ENCODE measurements at regions not wholly inside any gene's neighbourhood (a gene's known extent, or its start where the extent isn't known, plus 50 kb on each side); places are given as distances from the start of the nearest gene placed in this dataset.

DNA sequence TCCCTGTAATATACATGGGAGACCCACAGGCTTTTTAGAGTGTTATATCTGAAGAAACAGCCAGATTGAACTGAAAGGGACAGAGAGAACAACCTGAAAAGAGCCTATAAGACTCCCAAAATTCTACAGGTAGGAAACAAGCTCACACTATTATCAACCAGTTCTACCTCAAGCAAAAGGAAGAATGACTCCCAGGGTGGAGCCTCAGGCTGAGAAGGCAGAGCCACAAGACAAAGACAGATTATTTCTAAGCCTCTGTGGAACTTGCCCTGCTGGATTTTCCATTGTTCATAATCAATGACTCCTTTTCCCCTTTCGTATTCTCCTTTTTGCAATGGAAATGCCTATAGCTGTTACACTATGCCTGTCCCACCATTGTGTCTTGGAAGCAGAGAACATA, 95.1 kb upstream of the LMCD1 start:
- dilution Hi-C loops (cut with HindIII; ENCODE audit: low sequenced_read_pairs, unreplicated experiment) (no loop called here), in situ Hi-C loops (cut with MboI; ENCODE audit: low sequenced_read_pairs) (no loop called here), intact Hi-C loops (cut with micrococcal nuclease) (no loop called here)
- Histone ChIP-seq H3K4me1 (ENCODE audit: control insufficient read depth, insufficient read depth, low read length) (no peaks in the 10 kb centered on the region), H3K4me2 (ENCODE audit: low read depth, low read length) (no peak overlapping the region), H3K56ac (ENCODE audit: extremely low read depth, insufficient read depth, low read length) (no peak overlapping the region), H3K9ac (ENCODE audit: low read depth, low read length) (no peak overlapping the region), H4K8ac (ENCODE audit: low read depth in 2 of 2, low read length in 2 of 2) (no peak overlapping the region), H3K9me1 (ENCODE audit: insufficient read depth, low read length) (no peaks in the 10 kb centered on the region), H2AFZ (replicated peaks; ENCODE audit: low read length, poor library complexity) (no peak overlapping the region), H2BK5ac (ENCODE audit: low read depth, low read length, poor library complexity, severe bottlenecking) (no peak overlapping the region), H3K9me3 (ENCODE audit: control insufficient read depth, insufficient read depth, low read length) (peaks cover 2% of the 10 kb centered on the region; the same call in 1 of the 2 replicates), H3K4ac (ENCODE audit: low read depth, low read length) (no peak overlapping the region), H3K4me3 (ENCODE audit: insufficient read depth, low read depth, low read length) (no peak overlapping the region), H3K27me3 (ENCODE audit: control insufficient read depth, insufficient read depth, low read length) (no peaks in the 10 kb centered on the region), H2BK20ac (ENCODE audit: low read depth, low read length) (no peak overlapping the region), H4K5ac (ENCODE audit: low read depth, low read length) (no peak overlapping the region), H2BK15ac (ENCODE audit: low read depth, low read length) (no peak overlapping the region), H2AK5ac (ENCODE audit: low read depth, low read length) (no peak overlapping the region), H3K79me1 (ENCODE audit: low read depth in 1 of 2, low read length in 2 of 2) (no peaks in the 10 kb centered on the region), H3K36me3 (ENCODE audit: control insufficient read depth, insufficient read depth, low read length) (no peaks in the 10 kb centered on the region), H3K27ac (ENCODE audit: insufficient read depth, low read length) (no peak overlapping the region), H4K20me1 (ENCODE audit: insufficient read depth, low read length) (no peaks in the 10 kb centered on the region), H4K91ac (ENCODE audit: insufficient read depth, low read depth, low read length) (no peak overlapping the region), H3K14ac (replicated peaks; ENCODE audit: low read depth, low read length) (no peak overlapping the region), H3K18ac (ENCODE audit: low read depth, low read length) (no peak overlapping the region), H3K23ac (ENCODE audit: low read depth, low read length) (no peak overlapping the region), H2BK120ac (ENCODE audit: low read depth, low read length) (no peak overlapping the region), H2AK9ac (replicated peaks; ENCODE audit: low read depth, low read length, poor library complexity) (no peak overlapping the region)
- no CpG with 5 or more reads among the region's 1 CpG for WGBS, 2 experiments (ENCODE audit: extremely low coverage in 2 of 2, insufficient read length in 1 of 2)
- POLR2A ChIA-PET (ENCODE audit: unreplicated experiment) = no interaction called here
- ATAC-seq (ENCODE audit: low read depth) (no peak), DNase-seq (no peak)
- no TSS peak for BruUV-seq (replicated peaks)
- CTCF ChIA-PET = interaction anchor here (1.7 kb wide), 1 partner anchor 11 kb away, joined by 8 read pairs; no protein-coding TSS in a partner anchor
- TF ChIP-seq, protein P1, sequence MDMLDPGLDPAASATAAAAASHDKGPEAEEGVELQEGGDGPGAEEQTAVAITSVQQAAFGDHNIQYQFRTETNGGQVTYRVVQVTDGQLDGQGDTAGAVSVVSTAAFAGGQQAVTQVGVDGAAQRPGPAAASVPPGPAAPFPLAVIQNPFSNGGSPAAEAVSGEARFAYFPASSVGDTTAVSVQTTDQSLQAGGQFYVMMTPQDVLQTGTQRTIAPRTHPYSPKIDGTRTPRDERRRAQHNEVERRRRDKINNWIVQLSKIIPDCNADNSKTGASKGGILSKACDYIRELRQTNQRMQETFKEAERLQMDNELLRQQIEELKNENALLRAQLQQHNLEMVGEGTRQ (IDR thresholded peaks at IDR 0.05; ENCODE audit: low read depth, low read length) = no peak
- TF ChIP-seq NFE2L2 (IDR thresholded peaks at IDR 0.05; ENCODE audit: low read depth, low read length) = no peak
- TF ChIP-seq, protein P2, sequence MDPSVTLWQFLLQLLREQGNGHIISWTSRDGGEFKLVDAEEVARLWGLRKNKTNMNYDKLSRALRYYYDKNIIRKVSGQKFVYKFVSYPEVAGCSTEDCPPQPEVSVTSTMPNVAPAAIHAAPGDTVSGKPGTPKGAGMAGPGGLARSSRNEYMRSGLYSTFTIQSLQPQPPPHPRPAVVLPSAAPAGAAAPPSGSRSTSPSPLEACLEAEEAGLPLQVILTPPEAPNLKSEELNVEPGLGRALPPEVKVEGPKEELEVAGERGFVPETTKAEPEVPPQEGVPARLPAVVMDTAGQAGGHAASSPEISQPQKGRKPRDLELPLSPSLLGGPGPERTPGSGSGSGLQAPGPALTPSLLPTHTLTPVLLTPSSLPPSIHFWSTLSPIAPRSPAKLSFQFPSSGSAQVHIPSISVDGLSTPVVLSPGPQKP (IDR thresholded peaks at IDR 0.05; ENCODE audit: borderline replicate concordance, low read depth, low read length) = no peak
- no peak for TF ChIP-seq SMC3 (IDR thresholded peaks at IDR 0.05; ENCODE audit: low read depth, low read length)
- TF ChIP-seq MXI1 (IDR thresholded peaks at IDR 0.05; ENCODE audit: borderline replicate concordance, low read depth, low read length) = no peak
- no peak for TF ChIP-seq MAFK (IDR thresholded peaks at IDR 0.05; ENCODE audit: low read depth, low read length)
- TF ChIP-seq POLR2A (IDR thresholded peaks at IDR 0.05; ENCODE audit: low read depth, low read length) = no peak
- no peak for TF ChIP-seq RCOR1 (IDR thresholded peaks at IDR 0.05; ENCODE audit: insufficient replicate concordance, low read length)
- no peak for TF ChIP-seq CEBPB (IDR thresholded peaks at IDR 0.05; ENCODE audit: low read depth, low read length)
- no peak for TF ChIP-seq RAD21 (IDR thresholded peaks at IDR 0.05; ENCODE audit: low read length)
- no peak for TF ChIP-seq CHD1 (IDR thresholded peaks at IDR 0.05; ENCODE audit: low read depth, low read length)
- no peak for TF ChIP-seq FOS (IDR thresholded peaks at IDR 0.05; ENCODE audit: low read depth, low read length)
- no peak for TF ChIP-seq RFX5 (IDR thresholded peaks at IDR 0.05; ENCODE audit: low read depth, low read length)
- TF ChIP-seq, protein P3, sequence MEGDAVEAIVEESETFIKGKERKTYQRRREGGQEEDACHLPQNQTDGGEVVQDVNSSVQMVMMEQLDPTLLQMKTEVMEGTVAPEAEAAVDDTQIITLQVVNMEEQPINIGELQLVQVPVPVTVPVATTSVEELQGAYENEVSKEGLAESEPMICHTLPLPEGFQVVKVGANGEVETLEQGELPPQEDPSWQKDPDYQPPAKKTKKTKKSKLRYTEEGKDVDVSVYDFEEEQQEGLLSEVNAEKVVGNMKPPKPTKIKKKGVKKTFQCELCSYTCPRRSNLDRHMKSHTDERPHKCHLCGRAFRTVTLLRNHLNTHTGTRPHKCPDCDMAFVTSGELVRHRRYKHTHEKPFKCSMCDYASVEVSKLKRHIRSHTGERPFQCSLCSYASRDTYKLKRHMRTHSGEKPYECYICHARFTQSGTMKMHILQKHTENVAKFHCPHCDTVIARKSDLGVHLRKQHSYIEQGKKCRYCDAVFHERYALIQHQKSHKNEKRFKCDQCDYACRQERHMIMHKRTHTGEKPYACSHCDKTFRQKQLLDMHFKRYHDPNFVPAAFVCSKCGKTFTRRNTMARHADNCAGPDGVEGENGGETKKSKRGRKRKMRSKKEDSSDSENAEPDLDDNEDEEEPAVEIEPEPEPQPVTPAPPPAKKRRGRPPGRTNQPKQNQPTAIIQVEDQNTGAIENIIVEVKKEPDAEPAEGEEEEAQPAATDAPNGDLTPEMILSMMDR (conservative IDR thresholded peaks at IDR 0.05; ENCODE audit: low read depth, low read length) = no peak

All from IMR-90 (cell line).